BLaER1 (cell line): ENCODE measurements at regions not wholly inside any gene's neighbourhood (a gene's known extent, or its start where the extent isn't known, plus 50 kb on each side); places are given as distances from the start of the nearest gene placed in this dataset.

Experiments used
- H3K27ac ChIP-seq: shearing (Covaris generic); formaldehyde crosslinking; 2 replicates; pipeline ENCODE4 v1.8.1; 2022
- H3K27me3 ChIP-seq: shearing (Covaris generic); formaldehyde crosslinking; 2 replicates; pipeline ENCODE4 v1.8.1; 2022
- H3K36me3 ChIP-seq: shearing (Covaris generic); formaldehyde crosslinking; 2 replicates; pipeline ENCODE4 v1.8.1; 2022
- H3K4me1 ChIP-seq: shearing (Covaris generic); formaldehyde crosslinking; 2 replicates; pipeline ENCODE4 v1.8.1; 2022
- H3K4me2 ChIP-seq: shearing (Covaris generic); formaldehyde crosslinking; 2 replicates; pipeline ENCODE4 v1.8.1; 2022
- H3K4me3 ChIP-seq: shearing (Covaris generic); formaldehyde crosslinking; 2 replicates; pipeline ENCODE4 v1.8.1; 2022
- H3K9ac ChIP-seq: shearing (Covaris generic); formaldehyde crosslinking; 2 replicates; pipeline ENCODE4 v1.8.1; 2022
- H3K9me3 ChIP-seq: shearing (Covaris generic); formaldehyde crosslinking; 2 replicates; pipeline ENCODE4 v1.8.1; 2022
- H4K20me1 ChIP-seq: shearing (Covaris generic); formaldehyde crosslinking; 2 replicates; pipeline ENCODE4 v1.8.1; 2022
- Cebpa-rat ChIP-seq: shearing (Covaris generic); IDR thresholded peaks from 2 replicates; pipeline ENCODE4 v1.8.1; 2022

GRCh38 chr2:12847694-12848575 lies 131.2 kb downstream of the TRIB2 start:
- Histone ChIP-seq H3K9me3 (peaks cover 5% of the 10 kb centered on the region), H3K4me2 (no peak overlapping the region), H3K4me3 (no peak overlapping the region), H3K27ac (no peak overlapping the region), H3K4me1 (no peaks in the 10 kb centered on the region), H3K27me3 (no peaks in the 10 kb centered on the region), H3K9ac (no peak overlapping the region), H4K20me1 (no peaks in the 10 kb centered on the region), H3K36me3 (no peaks in the 10 kb centered on the region)
- no peak for TF ChIP-seq Cebpa-rat

DNA sequence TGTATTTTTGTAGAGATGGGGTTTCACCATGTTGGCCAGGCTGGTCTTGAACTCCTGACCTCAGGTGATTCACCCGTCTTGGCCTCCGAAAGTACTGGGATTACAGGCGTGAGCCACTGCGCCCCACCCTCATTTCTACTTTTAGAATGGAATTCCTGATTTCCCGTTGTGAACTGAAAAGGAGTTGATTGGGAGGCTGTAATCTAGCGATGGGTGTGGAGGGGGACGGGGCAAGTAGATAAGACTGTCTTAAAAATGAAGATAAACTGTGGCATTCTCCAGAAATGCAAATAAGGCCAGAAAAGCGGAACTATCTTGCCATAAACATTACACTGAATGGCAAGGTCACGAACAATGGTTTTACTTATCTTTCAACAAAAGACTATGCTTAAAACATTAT lies 135.4 kb downstream of the TRIB2 start:
- no peaks in the 10 kb centered on the region for H3K27me3 ChIP-seq
- no peak overlapping the region for H3K4me2 ChIP-seq
- H3K4me1 ChIP-seq = peaks cover 15% of the 10 kb centered on the region
- H4K20me1 ChIP-seq = no peaks in the 10 kb centered on the region
- no peak overlapping the region for H3K9ac ChIP-seq
- H3K9me3 ChIP-seq = peaks cover 22% of the 10 kb centered on the region
- no peak overlapping the region for H3K27ac ChIP-seq
- H3K4me3 ChIP-seq = no peak overlapping the region
- no peaks in the 10 kb centered on the region for H3K36me3 ChIP-seq
- TF ChIP-seq Cebpa-rat = no peak

DNA sequence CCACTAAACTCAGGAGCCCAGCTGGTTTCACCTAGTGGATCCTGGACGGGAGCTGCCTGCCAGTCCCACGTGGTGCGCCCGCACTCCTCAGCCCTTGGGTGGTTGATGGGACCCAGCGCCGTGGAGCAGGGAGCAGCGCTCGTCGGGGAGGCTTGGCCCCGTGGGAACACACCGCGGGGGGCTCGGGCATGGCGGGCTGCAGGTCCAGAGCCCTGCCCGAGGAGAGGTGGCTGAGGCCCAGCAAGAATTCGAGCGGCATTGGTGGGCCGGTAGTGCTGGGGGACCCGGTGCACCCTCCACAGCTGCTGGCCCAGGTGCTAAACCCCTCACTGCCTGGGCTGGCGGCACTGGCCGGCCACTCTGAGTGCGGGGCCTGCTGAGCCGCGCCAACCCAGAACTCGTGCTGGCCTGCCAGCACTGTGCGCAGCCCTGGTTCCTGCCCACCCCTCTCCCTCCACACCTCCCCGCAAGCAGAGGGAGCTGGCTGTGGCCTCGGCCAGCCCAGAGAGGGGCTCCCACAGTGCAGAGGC lies 137.3 kb downstream of the TRIB2 start:
- H3K9me3 ChIP-seq = peaks cover 28% of the 10 kb centered on the region
- no peaks in the 10 kb centered on the region for H3K36me3 ChIP-seq
- peaks cover 30% of the 10 kb centered on the region for H3K4me1 ChIP-seq
- no peaks in the 10 kb centered on the region for H3K27me3 ChIP-seq
- H4K20me1 ChIP-seq = no peaks in the 10 kb centered on the region
- no peak overlapping the region for H3K4me3 ChIP-seq
- no peak overlapping the region for H3K27ac ChIP-seq
- TF ChIP-seq Cebpa-rat = no peak
- no peak overlapping the region for H3K9ac ChIP-seq
- H3K4me2 ChIP-seq = no peak overlapping the region

GRCh38 chr2:12855508-12855907 lies 138.8 kb downstream of the TRIB2 start:
- H3K27me3 ChIP-seq = no peaks in the 10 kb centered on the region
- H3K9ac ChIP-seq = no peak overlapping the region
- peaks cover 42% of the 10 kb centered on the region for H3K9me3 ChIP-seq
- no peak overlapping the region for H3K27ac ChIP-seq
- H3K4me3 ChIP-seq = no peak overlapping the region
- peaks cover 30% of the 10 kb centered on the region for H3K4me1 ChIP-seq
- 0 out of 2 replicates have a peak overlapping the region, but pooled peaks have one; percentile 66 for H3K4me2 ChIP-seq
- TF ChIP-seq Cebpa-rat = no peak
- no peaks in the 10 kb centered on the region for H4K20me1 ChIP-seq
- no peaks in the 10 kb centered on the region for H3K36me3 ChIP-seq

DNA sequence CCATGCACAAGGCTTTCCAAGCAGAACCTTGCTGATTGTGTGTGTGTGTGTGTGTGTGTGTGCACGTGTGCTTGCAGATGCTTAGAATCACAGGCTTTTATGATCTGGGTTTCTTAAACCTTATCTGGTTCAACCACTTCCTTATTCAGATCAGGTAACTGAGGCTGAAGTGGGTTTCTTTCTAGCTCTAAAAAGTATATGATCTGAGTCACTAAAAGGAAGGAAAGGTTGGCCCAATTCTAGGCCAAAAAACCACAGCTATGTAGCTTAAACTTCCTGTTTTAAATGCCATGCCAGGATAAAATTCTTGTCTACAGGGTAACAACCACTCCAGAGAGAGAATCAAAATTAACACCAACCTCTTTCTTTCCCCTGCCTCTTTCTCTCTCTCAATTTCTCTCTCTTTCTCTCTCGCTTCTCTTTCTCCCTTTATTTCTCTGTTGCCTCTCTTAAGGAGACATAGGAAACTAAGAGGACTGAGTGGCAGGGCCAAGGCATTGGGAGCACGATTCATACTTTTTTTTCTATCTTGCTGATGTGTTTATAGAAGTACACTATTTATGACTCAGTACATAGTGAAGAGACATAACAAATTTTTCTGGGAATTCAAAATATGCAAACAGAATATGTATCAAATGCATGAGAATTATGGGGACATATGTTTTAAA lies 140.3 kb downstream of the TRIB2 start:
- H3K36me3 ChIP-seq = no peaks in the 10 kb centered on the region
- H3K4me1 ChIP-seq = peaks cover 30% of the 10 kb centered on the region
- H3K9me3 ChIP-seq = peaks cover 50% of the 10 kb centered on the region
- no peak overlapping the region for H3K4me3 ChIP-seq
- no peak overlapping the region for H3K9ac ChIP-seq
- peak overlapping the region; percentile 66 for H3K4me2 ChIP-seq
- no peaks in the 10 kb centered on the region for H4K20me1 ChIP-seq
- H3K27ac ChIP-seq = peak overlapping the region; percentile 48; the same call in 1 of the 2 replicates
- H3K27me3 ChIP-seq = no peaks in the 10 kb centered on the region
- no peak for TF ChIP-seq Cebpa-rat

DNA sequence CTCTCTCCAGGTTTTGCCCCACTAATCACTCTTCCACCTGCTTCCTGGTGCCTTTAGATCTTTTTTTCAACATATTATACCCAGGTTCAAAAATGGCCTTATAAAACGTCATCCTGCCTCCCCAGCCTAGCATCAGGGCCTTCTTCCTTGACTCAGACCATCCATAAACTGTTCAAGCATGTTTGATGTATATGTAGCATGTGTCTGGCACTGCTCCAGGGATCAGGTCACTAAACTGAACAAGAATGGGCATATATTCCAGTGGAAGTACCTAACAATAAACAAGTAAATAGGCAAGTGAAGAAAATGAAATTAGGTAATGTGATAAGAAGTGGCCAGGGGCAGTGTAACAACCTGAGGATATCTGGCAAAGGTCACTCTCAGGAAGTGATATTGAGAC lies 141.2 kb downstream of the TRIB2 start:
- Histone ChIP-seq H3K27me3 (no peaks in the 10 kb centered on the region), H3K9me3 (peaks cover 54% of the 10 kb centered on the region), H3K4me2 (peak overlapping the region; percentile 66; the same call in 1 of the 2 replicates), H3K9ac (no peak overlapping the region), H3K27ac (no peak overlapping the region), H3K4me3 (no peak overlapping the region), H3K4me1 (peaks cover 30% of the 10 kb centered on the region), H4K20me1 (no peaks in the 10 kb centered on the region), H3K36me3 (no peaks in the 10 kb centered on the region)
- no peak for TF ChIP-seq Cebpa-rat

- Histone ChIP-seq H3K9ac (no peak overlapping the region), H3K4me2 (no peak overlapping the region), H3K4me1 (peaks cover 30% of the 10 kb centered on the region), H3K27ac (no peak overlapping the region), H4K20me1 (no peaks in the 10 kb centered on the region), H3K27me3 (no peaks in the 10 kb centered on the region), H3K4me3 (no peak overlapping the region), H3K9me3 (peaks cover 54% of the 10 kb centered on the region), H3K36me3 (no peaks in the 10 kb centered on the region)
- no peak for TF ChIP-seq Cebpa-rat
These were observed 142.1 kb downstream of the TRIB2 start for GRCh38 chr2:12858786-12859185.

DNA sequence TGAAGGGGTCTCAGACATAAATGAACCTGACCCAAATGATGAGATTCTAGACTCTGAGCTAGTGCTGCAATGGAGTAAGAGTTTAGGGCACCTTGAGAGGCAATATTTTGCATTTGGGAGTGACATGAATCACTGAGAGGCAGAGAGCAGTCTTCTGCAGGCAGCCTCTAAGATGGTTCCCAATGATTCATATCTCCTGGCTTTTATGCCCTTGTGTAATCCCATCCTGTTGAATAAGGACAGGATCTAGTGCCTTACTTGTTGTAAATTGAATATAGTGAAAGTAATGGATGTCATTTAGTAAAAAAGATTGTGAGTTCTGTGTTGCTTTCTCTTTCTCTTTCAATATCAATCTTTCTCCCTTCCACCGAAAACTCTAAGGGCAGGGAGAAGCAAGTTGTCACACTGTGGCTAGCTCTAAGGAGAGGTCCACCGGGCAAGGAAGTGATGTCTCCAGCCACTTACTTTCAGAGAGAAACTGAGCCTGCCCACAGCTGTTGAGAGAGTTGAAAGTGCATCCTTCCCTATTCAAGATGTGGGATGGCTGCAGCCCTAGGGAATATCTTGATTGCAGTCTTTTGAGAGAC lies 144.7 kb downstream of the TRIB2 start:
- Histone ChIP-seq H3K36me3 (no peaks in the 10 kb centered on the region), H3K9ac (no peak overlapping the region), H3K4me2 (no peak overlapping the region), H3K9me3 (peaks cover 58% of the 10 kb centered on the region), H3K4me1 (peaks cover 22% of the 10 kb centered on the region), H3K27me3 (no peaks in the 10 kb centered on the region), H3K4me3 (no peak overlapping the region), H3K27ac (no peak overlapping the region), H4K20me1 (no peaks in the 10 kb centered on the region)
- TF ChIP-seq Cebpa-rat = no peak

GRCh38 chr2:12862541-12862940 lies 145.8 kb downstream of the TRIB2 start:
- Histone ChIP-seq H3K9ac (no peak overlapping the region), H3K9me3 (peaks cover 58% of the 10 kb centered on the region), H3K27me3 (no peaks in the 10 kb centered on the region), H3K4me3 (no peak overlapping the region), H3K36me3 (no peaks in the 10 kb centered on the region), H3K27ac (no peak overlapping the region), H3K4me1 (peaks cover 11% of the 10 kb centered on the region), H4K20me1 (no peaks in the 10 kb centered on the region), H3K4me2 (no peak overlapping the region)
- TF ChIP-seq Cebpa-rat = no peak

GRCh38 chr2:12863937-12864336 lies 147.2 kb downstream of the TRIB2 start:
- Histone ChIP-seq H3K27ac (no peak overlapping the region), H3K9me3 (peaks cover 53% of the 10 kb centered on the region), H3K36me3 (no peaks in the 10 kb centered on the region), H3K4me1 (no peaks in the 10 kb centered on the region), H3K4me3 (no peak overlapping the region), H4K20me1 (no peaks in the 10 kb centered on the region), H3K9ac (no peak overlapping the region), H3K4me2 (no peak overlapping the region), H3K27me3 (no peaks in the 10 kb centered on the region)
- no peak for TF ChIP-seq Cebpa-rat
